ENCODE measurements at regions not wholly inside any gene's neighbourhood (a gene's known extent, or its start where the extent isn't known, plus 50 kb on each side); places are given as distances from the start of the nearest gene placed in this dataset.

GRCh38 chr1:239799617-239800016 lies 292.1 kb upstream of the FMN2 start:
- TF ChIP-seq POLR2AphosphoS5 (IDR thresholded peaks at IDR 0.05; ENCODE audit: borderline replicate concordance, low read depth, low read length), result no peak
- TF ChIP-seq EZH2 (IDR thresholded peaks at IDR 0.05), result no peak

Data from SK-N-MC (cell line).